ENCODE measurements at regions not wholly inside any gene's neighbourhood (a gene's known extent, or its start where the extent isn't known, plus 50 kb on each side); places are given as distances from the start of the nearest gene placed in this dataset.

- H3K36me3 Mint-ChIP-seq (ENCODE audit: low read depth): no peaks in the 10 kb centered on the region
- DNase-seq: no peak
- no peaks in the 10 kb centered on the region for H3K4me1 Mint-ChIP-seq
- H3K27me3 Mint-ChIP-seq (ENCODE audit: insufficient read depth): peaks cover 21% of the 10 kb centered on the region
- H3K4me3 ChIP-seq (ENCODE audit: low read length): no peak overlapping the region
- H3K27ac ChIP-seq (ENCODE audit: low read depth, low read length): no peak overlapping the region
- no peak overlapping the region for H3K27ac Mint-ChIP-seq
- no peak for TF ChIP-seq CTCF (conservative IDR thresholded peaks at IDR 0.05)
- H3K9me3 ChIP-seq (ENCODE audit: control insufficient read depth, low read length): peaks cover 60% of the 10 kb centered on the region
- 78% methylated on average over 2 of the region's 2 CpGs; no CpG with 5 or more reads in 1 of the 2 experiments for WGBS, 2 experiments (ENCODE audit: insufficient coverage in 1 of 2, insufficient read length in 1 of 2)
- H3K9me3 Mint-ChIP-seq: peaks cover 9% of the 10 kb centered on the region
- no peak overlapping the region for H3K9ac ChIP-seq (ENCODE audit: extremely low read depth, low read length, poor library complexity, severe bottlenecking)
- H3K4me3 Mint-ChIP-seq: no peak overlapping the region
- no peaks in the 10 kb centered on the region for H3K36me3 ChIP-seq (ENCODE audit: control insufficient read depth, insufficient read depth, low read length)
- no peaks in the 10 kb centered on the region for H3K4me1 ChIP-seq (ENCODE audit: control insufficient read depth, insufficient read depth, low read length)
- H3K27me3 ChIP-seq (ENCODE audit: control insufficient read depth, insufficient read depth, low read length, poor library complexity, severe bottlenecking): no peaks in the 10 kb centered on the region
Measured at GRCh38 chr3:674116-674515, 418.7 kb upstream of the CNTN6 start.

- Histone ChIP-seq H3K27me3 (ENCODE audit: control insufficient read depth, insufficient read depth, low read length, poor library complexity, severe bottlenecking) (no peaks in the 10 kb centered on the region), H3K4me3 (ENCODE audit: low read length) (no peak overlapping the region), H3K27ac (ENCODE audit: low read depth, low read length) (no peak overlapping the region), H3K4me1 (ENCODE audit: control insufficient read depth, insufficient read depth, low read length) (no peaks in the 10 kb centered on the region), H3K9me3 (ENCODE audit: control insufficient read depth, low read length) (peaks cover 67% of the 10 kb centered on the region), H3K36me3 (ENCODE audit: control insufficient read depth, insufficient read depth, low read length) (no peaks in the 10 kb centered on the region), H3K9ac (ENCODE audit: extremely low read depth, low read length, poor library complexity, severe bottlenecking) (no peak overlapping the region)
- Mint-ChIP-seq H3K27me3 (ENCODE audit: insufficient read depth) (peaks cover 21% of the 10 kb centered on the region), H3K27ac (no peak overlapping the region), H3K4me3 (no peak overlapping the region), H3K4me1 (no peaks in the 10 kb centered on the region), H3K36me3 (ENCODE audit: low read depth) (no peaks in the 10 kb centered on the region), H3K9me3 (peaks cover 9% of the 10 kb centered on the region)
- no peak for DNase-seq
- 83% methylated on average over 2 to 4 of the region's 4 CpGs for whole genome bisulfite sequencing, 2 experiments (ENCODE audit: insufficient coverage in 1 of 2, insufficient read length in 1 of 2)
- TF ChIP-seq CTCF (conservative IDR thresholded peaks at IDR 0.05): no peak
Measured at GRCh38 chr3:675846-676245, 417.0 kb upstream of the CNTN6 start.

GRCh38 chr3:683770-684169 is 409.1 kb upstream of the CNTN6 start:
- H3K4me1 Mint-ChIP-seq: no peaks in the 10 kb centered on the region
- H3K4me3 ChIP-seq (ENCODE audit: low read length): no peak overlapping the region
- peaks cover 4% of the 10 kb centered on the region for H3K27me3 Mint-ChIP-seq (ENCODE audit: insufficient read depth)
- no peak for TF ChIP-seq CTCF (conservative IDR thresholded peaks at IDR 0.05)
- H3K36me3 ChIP-seq (ENCODE audit: control insufficient read depth, insufficient read depth, low read length): no peaks in the 10 kb centered on the region
- H3K9me3 ChIP-seq (ENCODE audit: control insufficient read depth, low read length): peaks cover 78% of the 10 kb centered on the region
- H3K27ac ChIP-seq (ENCODE audit: low read depth, low read length): no peak overlapping the region
- H3K27ac Mint-ChIP-seq: no peak overlapping the region
- H3K9me3 Mint-ChIP-seq: no peaks in the 10 kb centered on the region
- no peak for DNase-seq
- H3K9ac ChIP-seq (ENCODE audit: extremely low read depth, low read length, poor library complexity, severe bottlenecking): no peak overlapping the region
- H3K4me1 ChIP-seq (ENCODE audit: control insufficient read depth, insufficient read depth, low read length): no peaks in the 10 kb centered on the region
- H3K27me3 ChIP-seq (ENCODE audit: control insufficient read depth, insufficient read depth, low read length, poor library complexity, severe bottlenecking): no peaks in the 10 kb centered on the region
- 60 to 68% methylated on average over 1 to 2 of the region's 2 CpGs for WGBS, 2 experiments (ENCODE audit: insufficient coverage in 1 of 2, insufficient read length in 1 of 2)
- H3K4me3 Mint-ChIP-seq: no peak overlapping the region
- no peaks in the 10 kb centered on the region for H3K36me3 Mint-ChIP-seq (ENCODE audit: low read depth)
